Karpas-422 (cell line): ENCODE measurements at regions not wholly inside any gene's neighbourhood (a gene's known extent, or its start where the extent isn't known, plus 50 kb on each side); places are given as distances from the start of the nearest gene placed in this dataset.

Experiments
- DNase-seq: peaks from one replicate; pipeline ENCODE4 v3.0.0-alpha.2; 2015
- H2AFZ ChIP-seq: fragments of 200-600 bp; sonication (generic); 2 replicates; pipeline ENCODE4 v1.6.1; 2014; ENCODE audit warnings: antibody characterized with exemption, low read length, mixed read lengths
- H3K27ac ChIP-seq: fragments of 200-600 bp; sonication (generic); 2 replicates; pipeline ENCODE4 v1.5.1; 2014; ENCODE audit warnings: mild to moderate bottlenecking, low read length, moderate library complexity
- H3K27me3 ChIP-seq: fragments of 200-600 bp; sonication (generic); 2 replicates; pipeline ENCODE4 v1.6.1; 2014; ENCODE audit warnings: low read length, mixed read lengths
- H3K36me3 ChIP-seq: fragments of 200-600 bp; sonication (generic); 2 replicates; pipeline ENCODE4 v1.6.1; 2014; ENCODE audit warnings: low read length, mixed read lengths; ENCODE audit not compliant: insufficient read depth
- H3K4me1 ChIP-seq: fragments of 200-600 bp; sonication (generic); 2 replicates; pipeline ENCODE4 v1.6.1; 2014; ENCODE audit warnings: mild to moderate bottlenecking, low read length, mixed read lengths
- H3K4me2 ChIP-seq: fragments of 200-600 bp; sonication (generic); 2 replicates; pipeline ENCODE4 v1.6.1; 2014; ENCODE audit warnings: low read length, low read depth, mild to moderate bottlenecking; ENCODE audit not compliant: poor library complexity, severe bottlenecking
- H3K4me3 ChIP-seq: fragments of 200-600 bp; sonication (generic); 2 replicates; pipeline ENCODE4 v1.5.1; 2014; ENCODE audit warnings: mild to moderate bottlenecking, antibody characterized with exemption, low read length, mixed read lengths
- H3K79me2 ChIP-seq: fragments of 200-600 bp; sonication (generic); 2 replicates; pipeline ENCODE4 v1.6.1; 2014; ENCODE audit warnings: mild to moderate bottlenecking, low read length, mixed read lengths
- H3K9ac ChIP-seq: fragments of 200-600 bp; sonication (generic); 2 replicates; pipeline ENCODE4 v1.6.0; 2014; ENCODE audit warnings: low read length
- H3K9me2 ChIP-seq: fragments of 200-600 bp; sonication (generic), shearing (Covaris generic); replicated peaks from 2 replicates; pipeline ENCODE4 v1.6.0; 2014; ENCODE audit warnings: mild to moderate bottlenecking, low read length, moderate library complexity; ENCODE audit not compliant: insufficient read depth
- H3K9me3 ChIP-seq: fragments of 300-700, 200-600 bp; sonication (generic); 2 replicates; pipeline ENCODE4 v1.6.1; 2014; ENCODE audit warnings: low read length, mixed read lengths
- H4K20me1 ChIP-seq: fragments of 200-600 bp; sonication (generic); 2 replicates; pipeline ENCODE4 v1.6.1; 2014; ENCODE audit warnings: mild to moderate bottlenecking, antibody characterized with exemption, low read length, low read depth; ENCODE audit not compliant: insufficient read depth

DNA sequence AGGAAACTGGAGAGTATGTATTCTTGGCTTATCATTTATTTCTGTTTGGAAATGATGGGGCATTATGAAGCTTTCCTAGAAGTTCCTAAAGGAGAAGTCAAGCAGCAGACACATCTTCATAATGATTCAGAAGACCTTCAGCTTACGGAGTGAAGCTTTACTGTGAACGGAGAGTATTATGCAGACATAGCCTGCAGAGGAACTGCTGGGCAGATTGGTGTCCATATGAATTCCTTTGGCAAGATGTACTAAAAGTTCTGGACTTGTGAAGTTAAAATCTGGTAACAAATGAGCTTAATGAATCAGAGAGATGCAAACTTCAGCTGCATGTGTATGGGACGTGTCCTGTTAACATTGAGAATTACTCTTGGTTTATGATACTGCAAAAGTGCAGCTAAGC lies 60.1 kb downstream of the NABP1 start:
- Histone ChIP-seq H3K9ac (no peak overlapping the region), H3K79me2 (no peaks in the 10 kb centered on the region), H4K20me1 (no peaks in the 10 kb centered on the region), H3K9me2 (no peaks in the 10 kb centered on the region), H3K27ac (no peak overlapping the region), H3K9me3 (no peaks in the 10 kb centered on the region), H3K4me1 (no peaks in the 10 kb centered on the region), H3K4me2 (no peak overlapping the region), H3K36me3 (no peaks in the 10 kb centered on the region), H2AFZ (no peak overlapping the region), H3K27me3 (no peaks in the 10 kb centered on the region), H3K4me3 (no peak overlapping the region)
- DNase-seq, result no peak

DNA sequence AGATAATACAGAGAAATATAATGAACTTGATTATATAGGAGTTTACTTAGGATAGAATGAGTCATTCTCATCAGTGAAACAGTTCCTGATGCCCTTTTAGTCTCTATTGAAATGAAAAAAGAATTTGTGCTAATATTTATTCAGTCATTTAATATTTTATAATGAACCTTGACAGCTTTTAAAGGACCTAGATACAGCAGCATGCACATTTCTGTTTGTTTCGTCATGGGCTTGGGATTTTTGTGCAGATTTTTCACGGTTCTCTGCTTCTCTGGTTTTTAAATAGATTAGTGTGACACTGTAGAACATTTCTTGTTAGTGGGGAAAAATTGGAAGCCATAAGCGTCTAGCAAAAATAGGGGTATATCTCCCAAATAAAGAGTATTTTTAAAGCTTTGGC lies 60.7 kb downstream of the NABP1 start:
- Histone ChIP-seq H3K9me3 (no peaks in the 10 kb centered on the region), H3K4me2 (no peak overlapping the region), H3K4me1 (no peaks in the 10 kb centered on the region), H3K36me3 (no peaks in the 10 kb centered on the region), H2AFZ (no peak overlapping the region), H3K27me3 (no peaks in the 10 kb centered on the region), H3K9me2 (no peaks in the 10 kb centered on the region), H3K79me2 (no peaks in the 10 kb centered on the region), H4K20me1 (no peaks in the 10 kb centered on the region), H3K9ac (no peak overlapping the region), H3K27ac (no peak overlapping the region), H3K4me3 (no peak overlapping the region)
- DNase-seq, result no peak

DNA sequence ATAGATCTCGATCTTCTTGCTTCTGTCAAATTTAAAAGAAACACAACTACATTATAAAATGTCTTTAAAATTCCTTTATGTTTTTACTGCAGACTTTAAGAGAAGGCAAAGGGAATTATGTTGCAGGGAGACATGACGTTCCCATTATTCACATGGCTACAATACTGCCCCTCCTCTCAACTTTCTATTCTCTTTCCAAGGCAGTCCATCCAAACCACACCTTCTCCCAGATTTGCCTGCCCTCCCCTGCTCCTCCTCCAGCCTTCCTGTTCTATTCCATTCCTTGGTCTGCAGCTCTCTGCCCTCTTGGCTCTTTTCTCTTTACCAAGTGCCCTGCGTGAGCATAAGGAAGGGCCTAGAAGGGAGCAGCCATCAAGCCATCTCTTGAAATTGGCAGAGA lies 61.3 kb downstream of the NABP1 start:
- Histone ChIP-seq H3K36me3 (no peaks in the 10 kb centered on the region), H3K4me2 (no peak overlapping the region), H3K9ac (no peak overlapping the region), H3K27ac (no peak overlapping the region), H3K4me1 (no peaks in the 10 kb centered on the region), H2AFZ (no peak overlapping the region), H3K4me3 (no peak overlapping the region), H3K79me2 (no peaks in the 10 kb centered on the region), H3K9me2 (no peaks in the 10 kb centered on the region), H4K20me1 (no peaks in the 10 kb centered on the region), H3K27me3 (no peaks in the 10 kb centered on the region), H3K9me3 (no peaks in the 10 kb centered on the region)
- DNase-seq, result no peak

DNA sequence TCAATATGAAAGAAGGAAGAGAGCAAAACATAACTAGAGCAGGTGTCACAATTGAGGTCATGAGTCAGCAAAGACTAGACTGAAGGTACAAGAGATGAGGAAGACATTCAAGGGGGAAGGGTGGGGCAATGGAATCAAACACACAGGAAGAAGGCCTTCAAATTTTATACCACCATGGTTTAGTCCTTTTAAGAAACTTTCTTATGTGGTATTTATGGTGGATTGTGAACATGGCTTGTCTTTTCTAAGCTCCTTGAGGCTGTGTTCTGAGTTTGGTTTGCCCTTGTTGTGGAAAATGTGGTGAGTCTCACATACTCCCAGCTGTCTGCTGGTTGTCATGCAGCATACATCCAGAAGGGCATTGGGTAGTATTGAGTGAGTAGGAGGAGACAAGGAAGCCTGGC lies 62.1 kb downstream of the NABP1 start:
- Histone ChIP-seq H3K4me3 (no peak overlapping the region), H2AFZ (no peak overlapping the region), H3K27me3 (no peaks in the 10 kb centered on the region), H3K36me3 (no peaks in the 10 kb centered on the region), H3K27ac (no peak overlapping the region), H3K9me3 (no peaks in the 10 kb centered on the region), H3K4me1 (no peaks in the 10 kb centered on the region), H3K4me2 (no peak overlapping the region), H4K20me1 (no peaks in the 10 kb centered on the region), H3K79me2 (no peaks in the 10 kb centered on the region), H3K9me2 (no peaks in the 10 kb centered on the region), H3K9ac (no peak overlapping the region)
- DNase-seq, result no peak

DNA sequence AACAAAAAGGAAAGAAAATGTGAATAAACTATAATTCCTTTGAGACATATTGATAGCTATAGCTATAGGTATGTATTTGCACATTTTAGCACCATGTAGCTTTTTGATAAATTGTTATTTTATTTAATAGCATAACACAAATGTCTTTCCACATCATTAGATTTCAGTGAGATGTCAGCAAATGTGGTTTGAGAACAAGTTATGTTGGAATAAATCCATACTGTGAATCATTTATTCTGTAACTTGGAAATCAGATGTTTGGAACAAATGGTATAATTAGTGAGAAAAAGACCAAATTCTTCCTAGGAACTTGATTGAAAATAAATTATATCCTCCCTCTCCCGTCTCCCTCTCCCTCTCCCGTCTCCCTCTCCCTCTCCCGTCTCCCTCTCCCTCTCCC lies 62.8 kb downstream of the NABP1 start:
- no peaks in the 10 kb centered on the region for H3K79me2 ChIP-seq
- H4K20me1 ChIP-seq, result no peaks in the 10 kb centered on the region
- no peak for DNase-seq
- H3K27me3 ChIP-seq, result no peaks in the 10 kb centered on the region
- no peak overlapping the region for H3K27ac ChIP-seq
- no peak overlapping the region for H3K9ac ChIP-seq
- H3K4me1 ChIP-seq, result no peaks in the 10 kb centered on the region
- no peak overlapping the region for H3K4me3 ChIP-seq
- no peak overlapping the region for H2AFZ ChIP-seq
- no peaks in the 10 kb centered on the region for H3K9me2 ChIP-seq
- no peaks in the 10 kb centered on the region for H3K36me3 ChIP-seq
- no peak overlapping the region for H3K4me2 ChIP-seq
- H3K9me3 ChIP-seq, result no peaks in the 10 kb centered on the region

DNA sequence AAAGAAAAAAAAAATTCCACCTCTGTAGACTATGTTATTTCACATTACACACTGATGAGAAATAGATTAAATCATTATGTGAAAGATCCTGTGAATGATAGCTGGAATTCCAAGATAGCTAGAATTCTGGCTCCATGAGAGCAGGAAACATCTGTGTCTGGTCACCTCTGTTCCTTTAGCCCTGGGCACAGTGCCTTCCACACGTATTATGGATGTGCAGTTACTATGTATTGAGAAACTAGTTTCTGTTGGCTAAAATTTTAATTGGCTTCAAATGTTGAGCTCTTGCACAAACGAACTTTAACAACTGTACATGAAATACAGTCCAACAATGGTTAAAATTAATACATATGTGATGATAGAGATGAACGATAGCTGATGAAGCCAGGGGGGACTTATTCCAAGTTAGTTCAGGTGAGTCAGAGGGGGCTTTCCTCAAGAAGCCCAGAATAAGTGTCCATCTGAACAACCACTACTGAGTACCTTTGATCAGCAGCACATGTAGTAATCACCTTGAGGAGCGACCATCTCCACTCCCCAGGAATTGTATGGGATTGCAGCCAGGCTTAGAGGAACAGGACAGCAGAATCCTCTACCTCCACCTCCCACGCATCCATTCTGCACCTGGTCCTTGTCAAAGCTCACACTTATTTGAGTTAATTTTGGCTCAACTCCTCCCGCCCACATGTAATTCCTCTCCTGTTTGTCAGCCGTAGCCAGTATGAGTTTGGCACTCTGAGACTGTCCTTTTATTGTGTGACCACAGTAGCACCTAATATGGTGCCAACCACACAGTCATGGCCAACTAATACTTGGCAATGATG lies 68.6 kb downstream of the NABP1 start:
- Histone ChIP-seq H2AFZ (no peak overlapping the region), H3K9me2 (no peaks in the 10 kb centered on the region), H3K4me1 (no peaks in the 10 kb centered on the region), H3K27me3 (no peaks in the 10 kb centered on the region), H3K4me2 (no peak overlapping the region), H3K4me3 (no peak overlapping the region), H4K20me1 (no peaks in the 10 kb centered on the region), H3K9me3 (no peaks in the 10 kb centered on the region), H3K9ac (no peak overlapping the region), H3K36me3 (no peaks in the 10 kb centered on the region), H3K27ac (no peak overlapping the region), H3K79me2 (no peaks in the 10 kb centered on the region)
- DNase-seq, result no peak

DNA sequence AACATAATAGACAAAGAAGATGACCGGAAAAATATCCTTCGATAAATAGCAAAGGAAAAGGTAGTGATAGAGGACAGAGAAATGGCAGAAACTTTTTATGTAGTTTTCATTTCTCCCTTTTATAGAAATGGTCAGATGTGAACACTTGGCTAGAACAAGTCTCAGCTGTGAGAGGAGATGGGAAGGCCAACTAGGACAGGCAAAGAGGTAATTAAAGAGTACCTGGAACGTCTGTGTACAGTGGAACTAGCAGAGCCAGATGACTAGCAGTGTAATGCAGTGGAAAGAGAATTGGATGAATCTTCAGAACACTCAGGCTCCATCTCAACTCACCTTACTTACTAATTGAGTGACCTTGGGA lies 69.2 kb downstream of the NABP1 start:
- no peak overlapping the region for H2AFZ ChIP-seq
- H3K9me2 ChIP-seq, result no peaks in the 10 kb centered on the region
- no peaks in the 10 kb centered on the region for H3K36me3 ChIP-seq
- H3K4me3 ChIP-seq, result no peak overlapping the region
- H3K79me2 ChIP-seq, result no peaks in the 10 kb centered on the region
- no peaks in the 10 kb centered on the region for H3K27me3 ChIP-seq
- no peaks in the 10 kb centered on the region for H3K4me1 ChIP-seq
- H3K27ac ChIP-seq, result no peak overlapping the region
- DNase-seq, result no peak
- H4K20me1 ChIP-seq, result no peaks in the 10 kb centered on the region
- H3K4me2 ChIP-seq, result no peak overlapping the region
- no peak overlapping the region for H3K9ac ChIP-seq
- no peaks in the 10 kb centered on the region for H3K9me3 ChIP-seq

DNA sequence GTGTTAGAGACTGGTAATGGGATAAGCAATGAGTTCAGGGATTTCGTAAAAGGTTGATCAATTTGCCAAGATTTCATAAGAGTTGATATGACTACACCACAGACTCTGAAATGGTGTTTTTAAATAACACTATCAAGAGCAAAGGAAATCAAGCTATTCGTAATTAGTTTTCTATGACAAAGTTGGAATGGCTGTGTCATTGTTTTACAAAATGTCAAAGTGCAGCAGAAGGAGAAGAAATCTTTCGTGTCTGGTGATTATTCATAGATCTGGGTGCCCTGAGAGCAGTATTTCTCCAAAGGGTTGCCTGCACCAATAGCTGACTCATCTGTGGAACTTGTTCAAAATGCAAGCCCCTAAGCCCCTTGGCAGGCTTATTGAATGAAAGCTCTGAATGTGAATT lies 70.1 kb downstream of the NABP1 start:
- Histone ChIP-seq H3K79me2 (no peaks in the 10 kb centered on the region), H3K9ac (no peak overlapping the region), H3K4me1 (no peaks in the 10 kb centered on the region), H3K27me3 (no peaks in the 10 kb centered on the region), H3K9me3 (no peaks in the 10 kb centered on the region), H3K9me2 (no peaks in the 10 kb centered on the region), H3K36me3 (no peaks in the 10 kb centered on the region), H2AFZ (no peak overlapping the region), H3K4me2 (no peak overlapping the region), H3K4me3 (no peak overlapping the region), H4K20me1 (no peaks in the 10 kb centered on the region), H3K27ac (no peak overlapping the region)
- no peak for DNase-seq
